SK-N-MC (cell line): ENCODE measurements at regions not wholly inside any gene's neighbourhood (a gene's known extent, or its start where the extent isn't known, plus 50 kb on each side); places are given as distances from the start of the nearest gene placed in this dataset.

Source experiments
- DNase-seq: peaks from one replicate; pipeline ENCODE4 v3.0.0-alpha.2; 2011; ENCODE audit warnings: low read depth, low spot score
- H3K27ac ChIP-seq: fragments of 200-600 bp; sonication (generic); 2 replicates; pipeline ENCODE4 v1.5.1; 2016; ENCODE audit warnings: mixed run types
- H3K36me3 ChIP-seq: fragments of 200-600 bp; sonication (generic); 2 replicates; pipeline ENCODE4 v1.6.1; 2017; ENCODE audit warnings: antibody characterized with exemption, low read length, mixed read lengths; ENCODE audit not compliant: insufficient read depth
- H3K4me3 ChIP-seq: fragments of 200-600 bp; sonication (generic); 2 replicates; pipeline ENCODE4 v1.5.1; 2016
- H3K9ac ChIP-seq: fragments of 200-600 bp; sonication (generic); 2 replicates; pipeline ENCODE4 v1.8.0; 2017; ENCODE audit warnings: mixed run types, mixed read lengths; ENCODE audit not compliant: insufficient read length
- H3K9me3 ChIP-seq: fragments of 200-600 bp; sonication (generic); 2 replicates; pipeline ENCODE4 v1.6.1; 2017; ENCODE audit warnings: low read depth, mild to moderate bottlenecking, antibody characterized with exemption, low read length, moderate library complexity, mixed read lengths
- EZH2 ChIP-seq: fragments of 200-600 bp; sonication (generic); IDR thresholded peaks from one replicate; pipeline ENCODE4 v1.6.1; 2017; ENCODE audit warnings: antibody characterized with exemption
- FOXP2 ChIP-seq: optimal IDR thresholded peaks from 2 replicates; pipeline ENCODE3; 2011; ENCODE audit warnings: mild to moderate bottlenecking, moderate library complexity; ENCODE audit not compliant: insufficient read depth; ENCODE audit errors: extremely low read length, control extremely low read depth
- POLR2AphosphoS5 ChIP-seq: IDR thresholded peaks from 2 replicates; pipeline ENCODE4 v1.6.1; 2012; ENCODE audit warnings: mild to moderate bottlenecking, low read depth, low read length, borderline replicate concordance

GRCh38 chr2:58616961-58617360 is 375.8 kb upstream of the FANCL start:
- H3K4me3 ChIP-seq: no peak overlapping the region
- DNase-seq: no peak
- H3K36me3 ChIP-seq: no peaks in the 10 kb centered on the region
- no peaks in the 10 kb centered on the region for H3K9me3 ChIP-seq
- H3K27ac ChIP-seq: no peak overlapping the region
- H3K9ac ChIP-seq: no peak overlapping the region
- TF ChIP-seq POLR2AphosphoS5: no peak
- no peak for TF ChIP-seq EZH2
- no peak for TF ChIP-seq FOXP2

GRCh38 chr2:58614219-58614618 is 373.1 kb upstream of the FANCL start:
- no peak overlapping the region for H3K4me3 ChIP-seq
- DNase-seq: no peak

GRCh38 chr2:58612973-58613372 is 371.8 kb upstream of the FANCL start:
- Histone ChIP-seq H3K9me3 (no peaks in the 10 kb centered on the region), H3K27ac (no peak overlapping the region), H3K4me3 (no peak overlapping the region), H3K9ac (no peak overlapping the region), H3K36me3 (no peaks in the 10 kb centered on the region)
- DNase-seq: no peak
- TF ChIP-seq POLR2AphosphoS5 (no peak), FOXP2 (no peak), EZH2 (no peak)

More at GRCh38 chr2:58614219-58614618, 373.1 kb upstream of the FANCL start:
- Histone ChIP-seq H3K27ac (no peak overlapping the region), H3K36me3 (no peaks in the 10 kb centered on the region), H3K9me3 (no peaks in the 10 kb centered on the region), H3K9ac (no peak overlapping the region)
- TF ChIP-seq EZH2: no peak
- no peak for TF ChIP-seq FOXP2
- no peak for TF ChIP-seq POLR2AphosphoS5

- DNase-seq: no peak
- no peak overlapping the region for H3K27ac ChIP-seq
- no peak overlapping the region for H3K9ac ChIP-seq
- no peaks in the 10 kb centered on the region for H3K36me3 ChIP-seq
- no peaks in the 10 kb centered on the region for H3K9me3 ChIP-seq
- no peak for TF ChIP-seq EZH2
- TF ChIP-seq POLR2AphosphoS5: no peak
- TF ChIP-seq FOXP2: no peak
- H3K4me3 ChIP-seq: no peak overlapping the region
Measured at GRCh38 chr2:58609326-58609725, 368.2 kb upstream of the FANCL start.

GRCh38 chr2:58608146-58608545 is 367.0 kb upstream of the FANCL start:
- TF ChIP-seq POLR2AphosphoS5 (no peak), EZH2 (no peak), FOXP2 (no peak)
- no peak overlapping the region for H3K4me3 ChIP-seq
- no peaks in the 10 kb centered on the region for H3K9me3 ChIP-seq
- no peak overlapping the region for H3K27ac ChIP-seq
- H3K36me3 ChIP-seq: no peaks in the 10 kb centered on the region
- no peak overlapping the region for H3K9ac ChIP-seq
- no peak for DNase-seq

GRCh38 chr2:58607448-58607847 is 366.3 kb upstream of the FANCL start:
- Histone ChIP-seq H3K9ac (no peak overlapping the region), H3K27ac (no peak overlapping the region), H3K9me3 (no peaks in the 10 kb centered on the region), H3K4me3 (no peak overlapping the region), H3K36me3 (no peaks in the 10 kb centered on the region)
- no peak for DNase-seq
- TF ChIP-seq POLR2AphosphoS5 (no peak), EZH2 (no peak)

GRCh38 chr2:58606799-58607198 is 365.7 kb upstream of the FANCL start:
- Histone ChIP-seq H3K9me3 (no peaks in the 10 kb centered on the region), H3K36me3 (no peaks in the 10 kb centered on the region), H3K4me3 (no peak overlapping the region), H3K9ac (no peak overlapping the region), H3K27ac (no peak overlapping the region)
- TF ChIP-seq EZH2 (no peak), POLR2AphosphoS5 (no peak), FOXP2 (no peak)
- no peak for DNase-seq

- Histone ChIP-seq H3K9ac (no peak overlapping the region), H3K4me3 (no peak overlapping the region), H3K36me3 (no peaks in the 10 kb centered on the region), H3K27ac (no peak overlapping the region), H3K9me3 (no peaks in the 10 kb centered on the region)
- TF ChIP-seq EZH2 (no peak), POLR2AphosphoS5 (no peak), FOXP2 (no peak)
- DNase-seq: no peak
Measured at GRCh38 chr2:58604096-58604495, 363.0 kb upstream of the FANCL start.

GRCh38 chr2:58601017-58601416 is 359.9 kb upstream of the FANCL start:
- H3K27ac ChIP-seq: no peak overlapping the region
- no peaks in the 10 kb centered on the region for H3K9me3 ChIP-seq
- DNase-seq: no peak
- no peak overlapping the region for H3K9ac ChIP-seq
- no peak overlapping the region for H3K4me3 ChIP-seq
- no peak for TF ChIP-seq FOXP2
- no peak for TF ChIP-seq EZH2
- TF ChIP-seq POLR2AphosphoS5: no peak
- H3K36me3 ChIP-seq: no peaks in the 10 kb centered on the region
